Neural cell (in vitro differentiated cells): ENCODE measurements at regions not wholly inside any gene's neighbourhood (a gene's known extent, or its start where the extent isn't known, plus 50 kb on each side); places are given as distances from the start of the nearest gene placed in this dataset.
A peak's percentile ranks its signal among the peaks of the same experiment; 100 is the strongest.

Source experiments
- H2AFZ ChIP-seq: fragments of 200-600, 300-800 bp; sonication (generic), shearing (Covaris generic); 2 replicates; pipeline ENCODE4 v1.6.0; 2014; ENCODE audit warnings: low read depth, mild to moderate bottlenecking, antibody characterized with exemption, low read length, moderate library complexity
- H3F3A ChIP-seq: fragments of 200-600 bp; shearing (Covaris generic); 2 replicates; pipeline ENCODE4 v1.6.1; 2016; ENCODE audit warnings: mild to moderate bottlenecking, moderate library complexity, mixed read lengths, antibody characterized with exemption, low read length; ENCODE audit not compliant: insufficient read depth, poor library complexity, severe bottlenecking
- H3K27ac ChIP-seq: fragments of 200-600, 300-800 bp; sonication (generic), shearing (Covaris generic); 2 replicates; pipeline ENCODE4 v1.5.1; 2014; ENCODE audit warnings: mild to moderate bottlenecking, low read length, moderate library complexity
- H3K27me3 ChIP-seq: fragments of 300-800, 200-600 bp; sonication (generic), shearing (Covaris generic); 2 replicates; pipeline ENCODE4 v1.6.0; 2014; ENCODE audit warnings: mild to moderate bottlenecking, low read depth, low read length, moderate library complexity; ENCODE audit not compliant: insufficient read depth
- H3K36me3 ChIP-seq: fragments of 300-800, 200-600 bp; sonication (generic), shearing (Covaris generic); 2 replicates; pipeline ENCODE4 v1.5.1; 2014; ENCODE audit warnings: mild to moderate bottlenecking, antibody characterized with exemption, low read length, moderate library complexity; ENCODE audit not compliant: insufficient read depth
- H3K4me2 ChIP-seq: fragments of 300-800, 200-600 bp; sonication (generic), shearing (Covaris generic); 2 replicates; pipeline ENCODE4 v1.6.0; 2014; ENCODE audit warnings: mild to moderate bottlenecking, low read length
- H3K4me3 ChIP-seq: fragments of 300-800, 200-600 bp; sonication (generic), shearing (Covaris generic); 2 replicates; pipeline ENCODE4 v1.5.1; 2014; ENCODE audit warnings: mild to moderate bottlenecking, low read length, moderate library complexity
- H3K79me2 ChIP-seq: fragments of 200-600 bp; shearing (Covaris generic); replicated peaks from 2 replicates; pipeline ENCODE4 v1.6.0; 2014; ENCODE audit warnings: mild to moderate bottlenecking, low read length, moderate library complexity; ENCODE audit not compliant: insufficient read depth
- H3K9ac ChIP-seq: fragments of 300-800, 200-600 bp; sonication (generic), shearing (Covaris generic); 2 replicates; pipeline ENCODE4 v1.6.1; 2016; ENCODE audit warnings: mild to moderate bottlenecking, low read length, mixed read lengths
- H3K9me2 ChIP-seq: fragments of 200-600 bp; shearing (Covaris generic); 2 replicates; pipeline ENCODE4 v1.6.1; 2016; ENCODE audit warnings: mild to moderate bottlenecking, low read length, mixed read lengths; ENCODE audit not compliant: insufficient read depth
- H3K9me3 ChIP-seq: fragments of 200-600, 300-800 bp; sonication (generic), shearing (Covaris generic); 2 replicates; pipeline ENCODE4 v1.6.1; 2016; ENCODE audit warnings: mild to moderate bottlenecking, mixed run types, low read length, moderate library complexity, mixed read lengths
- H4K20me1 ChIP-seq: fragments of 200-600 bp; shearing (Covaris generic); 2 replicates; pipeline ENCODE4 v1.6.1; 2016; ENCODE audit warnings: mild to moderate bottlenecking, mixed run types; ENCODE audit not compliant: insufficient read depth
- EP300 ChIP-seq: fragments of 450-650 bp; conservative IDR thresholded peaks from 2 replicates; pipeline ENCODE4 v1.6.1; 2014; ENCODE audit warnings: antibody characterized with exemption, mild to moderate bottlenecking, moderate library complexity; ENCODE audit not compliant: poor library complexity, severe bottlenecking
- EZH2 ChIP-seq: fragments of 200-600, 300-800 bp; shearing (Covaris generic), sonication (generic); IDR thresholded peaks from 2 replicates; pipeline ENCODE4 v1.6.1; 2014; ENCODE audit warnings: antibody characterized with exemption, low read length, borderline replicate concordance, mild to moderate bottlenecking; ENCODE audit not compliant: insufficient read depth, poor library complexity, severe bottlenecking
- MXI1 ChIP-seq: fragments of 450-650 bp; conservative IDR thresholded peaks from 2 replicates; pipeline ENCODE4 v1.6.1; 2014; ENCODE audit warnings: antibody characterized with exemption, mild to moderate bottlenecking; ENCODE audit not compliant: poor library complexity, severe bottlenecking
- POLR2AphosphoS5 ChIP-seq: IDR thresholded peaks from 2 replicates; pipeline ENCODE4 v1.6.1; 2012
- RAD21 ChIP-seq: fragments of 450-650 bp; conservative IDR thresholded peaks from 2 replicates; pipeline ENCODE4 v1.6.1; 2014; ENCODE audit warnings: antibody characterized with exemption, mild to moderate bottlenecking, moderate library complexity
- REST ChIP-seq: IDR thresholded peaks from 2 replicates; pipeline ENCODE4 v1.6.1; 2012; ENCODE audit warnings: borderline replicate concordance
- SMC3 ChIP-seq: fragments of 450-650 bp; conservative IDR thresholded peaks from 2 replicates; pipeline ENCODE4 v1.6.1; 2014; ENCODE audit warnings: antibody characterized with exemption, mild to moderate bottlenecking, moderate library complexity; ENCODE audit not compliant: poor library complexity
- TAF1 ChIP-seq: IDR thresholded peaks from 2 replicates; pipeline ENCODE4 v1.6.1; 2012; ENCODE audit warnings: low read depth
- TF ChIP-seq, protein P1 (sequence below): fragments of 450-650 bp; IDR thresholded peaks from 2 replicates; pipeline ENCODE4 v1.5.1; 2014; ENCODE audit warnings: antibody characterized with exemption, mild to moderate bottlenecking, moderate library complexity; ENCODE audit not compliant: poor library complexity, severe bottlenecking

DNA sequence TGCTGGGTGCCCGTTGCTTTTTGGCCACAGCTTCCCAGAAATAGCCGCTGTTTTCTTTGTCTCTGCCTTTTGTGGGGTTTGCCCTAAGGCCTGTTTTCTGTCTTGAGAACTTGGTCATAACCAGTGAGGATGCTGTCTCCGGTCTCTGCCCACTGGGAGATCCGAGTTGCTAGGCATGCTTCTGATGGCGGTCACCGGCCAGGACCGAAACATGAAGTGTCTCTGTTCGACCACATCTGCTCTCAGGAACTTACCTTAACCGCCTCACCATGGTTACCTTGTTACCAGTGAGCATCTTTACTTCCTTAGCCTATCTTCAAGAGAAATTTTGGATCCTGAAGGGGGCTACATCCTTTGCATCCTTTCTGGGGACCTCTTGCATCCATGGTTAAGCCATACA lies 91.9 kb downstream of the RTP5 start:
- H3K4me3 ChIP-seq = no peak overlapping the region
- no peak overlapping the region for H2AFZ ChIP-seq
- no peaks in the 10 kb centered on the region for H3K9me3 ChIP-seq
- H3K36me3 ChIP-seq = no peaks in the 10 kb centered on the region
- H3K9me2 ChIP-seq = no peaks in the 10 kb centered on the region
- no peaks in the 10 kb centered on the region for H3F3A ChIP-seq
- H3K27me3 ChIP-seq = no peaks in the 10 kb centered on the region
- H4K20me1 ChIP-seq = no peaks in the 10 kb centered on the region
- no peak overlapping the region for H3K9ac ChIP-seq
- TF ChIP-seq SMC3 (no peak), EP300 (no peak), POLR2AphosphoS5 (no peak), EZH2 (no peak), REST (no peak), RAD21 (no peak), TAF1 (no peak), MXI1 (no peak)
- TF ChIP-seq, protein P1, sequence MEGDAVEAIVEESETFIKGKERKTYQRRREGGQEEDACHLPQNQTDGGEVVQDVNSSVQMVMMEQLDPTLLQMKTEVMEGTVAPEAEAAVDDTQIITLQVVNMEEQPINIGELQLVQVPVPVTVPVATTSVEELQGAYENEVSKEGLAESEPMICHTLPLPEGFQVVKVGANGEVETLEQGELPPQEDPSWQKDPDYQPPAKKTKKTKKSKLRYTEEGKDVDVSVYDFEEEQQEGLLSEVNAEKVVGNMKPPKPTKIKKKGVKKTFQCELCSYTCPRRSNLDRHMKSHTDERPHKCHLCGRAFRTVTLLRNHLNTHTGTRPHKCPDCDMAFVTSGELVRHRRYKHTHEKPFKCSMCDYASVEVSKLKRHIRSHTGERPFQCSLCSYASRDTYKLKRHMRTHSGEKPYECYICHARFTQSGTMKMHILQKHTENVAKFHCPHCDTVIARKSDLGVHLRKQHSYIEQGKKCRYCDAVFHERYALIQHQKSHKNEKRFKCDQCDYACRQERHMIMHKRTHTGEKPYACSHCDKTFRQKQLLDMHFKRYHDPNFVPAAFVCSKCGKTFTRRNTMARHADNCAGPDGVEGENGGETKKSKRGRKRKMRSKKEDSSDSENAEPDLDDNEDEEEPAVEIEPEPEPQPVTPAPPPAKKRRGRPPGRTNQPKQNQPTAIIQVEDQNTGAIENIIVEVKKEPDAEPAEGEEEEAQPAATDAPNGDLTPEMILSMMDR = no peak
- H3K27ac ChIP-seq = no peak overlapping the region
- H3K4me2 ChIP-seq = no peak overlapping the region
- no peaks in the 10 kb centered on the region for H3K79me2 ChIP-seq

- H3K9me3 ChIP-seq = no peaks in the 10 kb centered on the region
- H3K79me2 ChIP-seq = no peaks in the 10 kb centered on the region
- peak overlapping the region; percentile 84 for H3K27ac ChIP-seq
- H3K4me3 ChIP-seq = peak overlapping the region; percentile 24
- H3K27me3 ChIP-seq = no peaks in the 10 kb centered on the region
- peak overlapping the region; percentile 42 for H3K4me2 ChIP-seq
- H4K20me1 ChIP-seq = no peaks in the 10 kb centered on the region
- H2AFZ ChIP-seq = no peak overlapping the region
- TF ChIP-seq TAF1 = no peak
- no peak for TF ChIP-seq EZH2
- peak; percentile 81 for TF ChIP-seq POLR2AphosphoS5
- peak; percentile 66 for TF ChIP-seq EP300
- peak; percentile 38 for TF ChIP-seq RAD21
- TF ChIP-seq SMC3 = peak; percentile 40
- TF ChIP-seq MXI1 = no peak
- TF ChIP-seq REST = peak; percentile 33
- H3F3A ChIP-seq = peaks cover 5% of the 10 kb centered on the region
- no peaks in the 10 kb centered on the region for H3K9me2 ChIP-seq
- H3K36me3 ChIP-seq = no peaks in the 10 kb centered on the region
- H3K9ac ChIP-seq = peak overlapping the region; percentile 42
Measured at GRCh38 chr2:241964133-241964532, 94.6 kb downstream of the RTP5 start.
